ENCODE measurements at regions not wholly inside any gene's neighbourhood (a gene's known extent, or its start where the extent isn't known, plus 50 kb on each side); places are given as distances from the start of the nearest gene placed in this dataset.
A peak's percentile ranks its signal among the peaks of the same experiment; 100 is the strongest.
"Not testable (repeated sequence)": the region's sequence is repeated elsewhere in the genome, so short reads cannot be mapped to it uniquely, and the experiment has no call there.

DNA sequence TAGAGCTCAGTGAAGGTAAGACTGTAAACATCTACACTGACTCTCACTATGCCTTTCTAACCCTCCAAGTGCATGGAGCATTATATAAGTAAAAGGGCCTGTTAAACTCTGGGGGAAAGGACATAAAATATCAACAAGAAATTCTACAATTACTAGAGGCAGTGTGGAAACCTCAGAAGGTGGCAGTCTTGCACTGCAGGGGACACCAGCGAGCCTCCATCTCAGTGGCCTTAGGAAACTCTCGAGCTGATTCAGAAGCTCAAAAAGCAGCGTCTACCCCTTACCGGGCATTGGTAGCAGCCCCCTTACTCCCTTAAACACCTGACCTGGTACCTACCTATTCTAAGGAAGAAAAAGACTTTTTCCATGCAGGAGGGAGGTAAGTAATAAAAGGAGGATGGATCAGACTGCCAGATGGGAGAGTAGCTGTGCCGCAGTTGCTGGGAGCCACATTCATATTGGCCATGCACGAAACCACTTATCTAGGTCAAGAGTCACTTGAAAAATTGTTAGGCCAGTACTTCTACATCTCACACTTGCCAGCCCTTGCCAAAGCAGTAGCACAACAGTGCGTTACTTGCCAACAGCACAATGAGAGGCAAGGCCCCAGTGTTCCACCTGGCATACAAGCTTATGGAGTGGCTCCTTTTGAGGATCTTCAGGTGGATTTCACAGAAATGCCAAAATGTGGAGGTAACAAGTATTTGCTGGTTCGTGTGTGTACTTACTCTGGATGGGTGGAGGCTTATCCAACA lies 258.8 kb upstream of the PRKX start:
- not testable (repeated sequence) for DNase-seq

DNA sequence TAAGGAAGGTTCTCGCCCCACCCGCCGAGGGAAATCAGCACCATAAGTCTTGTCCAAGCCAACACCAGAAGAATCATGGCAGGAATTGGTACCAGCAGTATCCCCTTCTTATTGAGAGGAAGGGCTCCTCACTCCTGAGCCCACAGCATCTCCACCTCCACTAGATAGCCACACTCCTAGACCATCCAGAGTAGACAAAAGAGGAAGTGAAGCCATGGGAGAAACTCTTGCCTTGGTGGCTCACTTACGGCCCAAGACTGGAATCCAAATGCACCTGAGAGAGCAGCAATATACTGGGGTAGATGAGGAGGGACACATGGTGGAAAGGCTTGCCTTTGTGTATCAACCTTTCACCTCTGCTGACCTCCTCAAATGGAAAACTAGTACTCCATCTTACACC lies 255.3 kb upstream of the PRKX start:
- no peak for DNase-seq

DNA sequence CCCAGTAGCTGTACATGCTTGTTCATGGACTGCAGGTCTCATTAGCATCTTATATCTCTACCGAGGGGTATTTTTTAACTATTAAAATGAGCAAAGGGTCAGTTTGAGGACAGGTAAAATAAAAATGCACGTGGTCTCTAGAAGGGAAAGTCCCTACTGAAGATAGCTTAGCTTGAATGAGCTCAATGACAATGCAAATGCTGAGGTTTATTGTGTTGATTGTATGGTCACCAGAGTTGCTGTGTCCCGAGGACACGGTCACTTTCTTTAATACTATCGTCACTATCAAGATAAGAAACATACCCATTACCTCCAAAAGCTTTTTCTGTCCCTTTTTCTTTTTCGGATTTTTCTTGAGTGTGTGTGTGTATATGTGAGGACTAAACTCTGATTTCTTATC lies 250.5 kb upstream of the PRKX start:
- no peak for DNase-seq

DNA sequence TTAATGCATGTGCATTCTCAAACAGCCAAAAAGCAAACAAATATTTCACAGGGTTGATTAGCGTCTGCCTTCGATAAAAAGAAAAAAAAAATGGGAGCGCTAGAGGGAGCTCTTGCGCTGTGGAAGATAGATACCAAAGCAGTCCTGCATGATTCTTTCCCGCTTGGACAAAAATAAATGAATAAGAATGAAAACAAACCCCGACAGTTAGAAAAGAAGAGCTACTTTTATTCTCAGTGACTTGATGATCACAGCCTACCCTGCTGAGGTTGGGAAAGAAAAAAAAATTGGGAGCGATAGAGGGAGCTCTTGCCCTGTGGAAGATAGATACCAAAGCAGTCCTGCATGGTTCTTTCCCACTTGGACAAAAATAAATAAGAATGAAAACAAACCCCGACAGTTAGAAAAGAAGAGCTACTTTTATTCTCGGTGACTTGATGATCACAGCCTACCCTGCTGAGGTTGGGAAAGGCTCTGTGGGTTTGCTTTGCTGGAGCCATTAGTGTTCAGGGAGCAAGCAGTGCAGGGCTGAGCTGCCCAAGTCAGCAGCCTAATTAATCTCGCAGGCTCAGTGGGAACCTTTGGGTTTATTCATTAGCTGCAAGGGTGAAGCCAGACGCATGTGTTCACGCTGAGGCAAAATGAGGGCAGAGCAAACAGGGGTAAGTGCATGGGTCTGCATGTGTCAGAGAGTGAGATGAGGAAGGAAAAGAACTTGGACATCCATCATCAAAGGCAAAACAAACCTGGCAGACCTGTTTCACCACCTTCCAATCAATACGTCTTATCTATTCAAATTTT lies 249.3 kb upstream of the PRKX start:
- peak in 1 of 2 experiments; percentile 3 for DNase-seq

DNA sequence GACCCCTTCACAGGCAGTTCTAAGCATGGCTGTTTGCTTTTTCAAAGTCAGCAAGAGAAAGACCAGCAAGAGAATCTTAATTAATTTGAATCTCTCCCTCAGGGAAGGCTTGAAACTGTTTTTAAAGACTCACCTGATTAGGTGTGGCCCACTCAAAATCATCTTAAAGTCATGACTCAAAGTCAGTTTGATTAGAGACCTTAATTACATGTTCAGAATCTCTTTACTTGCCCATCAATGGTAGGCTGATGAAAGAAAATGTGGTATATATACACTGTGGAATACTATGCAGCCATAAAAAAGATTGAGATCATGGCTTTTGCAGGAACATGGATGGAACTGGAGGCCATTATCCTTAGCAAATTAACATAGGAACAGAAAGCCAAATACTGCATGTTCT lies 247.5 kb upstream of the PRKX start:
- DNase-seq: no peak

DNA sequence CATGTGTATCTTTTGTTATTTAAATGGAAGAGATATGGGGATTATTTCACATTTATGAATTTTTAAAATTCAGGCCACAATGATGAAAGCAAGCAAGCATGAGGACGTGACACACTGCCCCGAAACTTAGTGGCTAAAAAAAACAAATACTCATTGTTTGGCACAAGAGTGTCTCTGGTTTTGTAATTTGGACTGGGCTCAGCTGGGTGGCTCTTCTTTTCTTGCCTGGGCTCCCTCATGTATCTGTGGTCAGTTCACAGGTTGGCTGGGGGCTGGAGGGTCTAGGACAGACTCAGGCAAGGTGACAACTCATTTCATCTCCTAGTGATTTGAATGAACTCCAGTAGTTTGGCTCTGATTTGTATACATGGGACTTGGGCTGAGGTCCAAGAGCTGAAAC lies 238.4 kb upstream of the PRKX start:
- DNase-seq: no peak

DNA sequence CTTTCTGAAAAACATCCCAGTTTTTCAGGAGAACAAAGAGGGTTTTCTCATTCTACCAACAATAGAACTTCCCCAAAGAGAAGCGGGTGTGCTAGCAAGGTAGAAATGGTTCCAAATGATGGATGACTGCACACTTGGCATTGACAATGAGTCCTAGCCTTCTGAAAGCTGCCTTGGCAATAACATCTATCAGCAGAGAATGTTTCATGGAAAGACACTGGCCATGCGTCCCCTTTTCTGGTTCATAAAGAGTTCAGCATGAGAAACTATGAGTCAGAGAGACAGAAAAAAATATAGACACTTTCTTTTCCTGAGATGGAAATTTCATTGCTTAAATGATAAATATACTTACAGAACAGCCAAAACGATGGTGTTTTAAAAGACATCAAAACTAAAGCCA lies 236.9 kb upstream of the PRKX start:
- DNase-seq: no peak

DNA sequence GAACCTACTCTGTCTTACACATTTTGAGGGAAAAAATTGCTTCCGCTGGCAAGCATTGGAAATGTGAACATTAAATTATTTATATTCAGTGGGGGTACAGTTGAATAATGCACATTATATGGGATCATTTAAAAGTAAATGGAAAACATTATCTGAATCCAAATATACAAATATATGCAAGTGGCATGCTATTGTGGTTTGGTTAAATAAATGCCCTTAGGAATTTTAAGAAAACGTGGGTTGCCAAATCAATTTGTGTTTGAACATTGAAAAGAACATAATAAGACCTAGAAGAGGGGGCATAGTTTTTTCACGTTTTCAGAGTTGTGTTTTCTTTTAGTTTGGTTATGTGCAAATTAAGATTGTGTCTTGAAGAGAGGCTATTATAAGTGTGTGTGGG lies 230.5 kb upstream of the PRKX start:
- no peak for DNase-seq

DNA sequence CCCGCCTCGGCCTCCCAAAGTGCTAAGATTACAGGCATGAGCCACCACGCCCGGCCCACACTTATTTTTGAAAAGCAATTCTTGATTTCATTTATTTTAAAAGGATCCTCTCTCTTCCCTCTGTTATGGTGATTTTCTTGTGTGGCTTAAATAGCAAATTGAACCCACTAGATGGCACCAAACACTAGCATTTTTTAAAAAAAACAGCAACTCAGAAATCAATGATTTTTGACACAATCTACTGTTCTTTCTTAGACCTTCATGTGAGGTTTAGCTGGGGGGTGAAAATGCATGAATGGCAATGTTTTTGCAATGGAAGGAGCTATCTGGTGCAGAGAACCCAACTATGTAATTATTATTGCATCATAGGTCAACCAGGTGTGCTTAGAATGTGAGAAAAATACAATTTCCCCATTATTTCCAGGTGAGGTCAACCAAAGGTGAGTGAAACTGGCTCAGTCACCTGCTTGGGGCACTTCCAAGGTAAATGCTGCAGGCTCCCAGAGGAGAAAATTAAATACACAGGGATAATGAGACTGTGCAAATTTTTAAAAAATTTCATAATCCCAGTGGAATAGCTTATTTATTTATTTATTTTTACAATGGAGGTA lies 226.7 kb upstream of the PRKX start:
- DNase-seq: no peak

DNA sequence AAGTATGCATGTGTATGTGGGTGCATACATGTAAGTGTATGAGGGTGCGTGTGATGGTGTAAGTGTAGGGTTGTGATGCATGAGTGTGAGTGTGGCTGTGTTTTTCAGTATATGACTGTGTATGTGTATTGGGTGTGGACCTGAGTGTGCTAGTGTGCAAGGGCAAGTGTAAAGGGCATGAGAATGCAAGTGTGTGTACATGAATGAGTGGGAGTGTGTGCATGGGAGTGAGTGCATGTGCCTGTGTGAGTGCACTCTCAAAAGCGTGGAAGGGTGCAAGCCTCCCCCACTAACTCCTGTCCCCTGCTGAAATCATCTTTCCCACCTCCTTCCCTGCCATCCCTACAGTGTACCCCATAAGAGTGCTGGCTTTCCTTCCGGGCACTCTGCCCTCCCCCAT lies 225.1 kb upstream of the PRKX start:
- DNase-seq: no peak

DNA sequence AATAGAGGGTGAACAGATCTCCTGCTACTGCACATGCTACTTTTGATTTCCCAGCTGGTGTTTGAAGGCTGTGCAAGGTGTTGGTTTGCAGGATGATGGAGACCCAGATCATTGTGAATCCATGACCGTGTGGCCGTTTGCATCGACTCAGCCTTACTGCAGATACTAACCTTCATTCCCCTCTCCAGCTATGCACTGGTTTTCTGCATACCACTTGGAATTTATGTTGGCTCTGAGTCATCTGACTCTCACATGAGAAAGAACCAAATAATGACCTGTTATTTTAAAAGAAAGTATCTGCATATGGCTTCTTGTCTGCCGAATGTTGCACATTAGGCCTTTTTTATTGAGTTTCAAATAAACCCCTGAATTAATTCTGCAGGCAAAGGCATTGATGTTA lies 221.7 kb upstream of the PRKX start:
- DNase-seq: not testable (repeated sequence)

DNA sequence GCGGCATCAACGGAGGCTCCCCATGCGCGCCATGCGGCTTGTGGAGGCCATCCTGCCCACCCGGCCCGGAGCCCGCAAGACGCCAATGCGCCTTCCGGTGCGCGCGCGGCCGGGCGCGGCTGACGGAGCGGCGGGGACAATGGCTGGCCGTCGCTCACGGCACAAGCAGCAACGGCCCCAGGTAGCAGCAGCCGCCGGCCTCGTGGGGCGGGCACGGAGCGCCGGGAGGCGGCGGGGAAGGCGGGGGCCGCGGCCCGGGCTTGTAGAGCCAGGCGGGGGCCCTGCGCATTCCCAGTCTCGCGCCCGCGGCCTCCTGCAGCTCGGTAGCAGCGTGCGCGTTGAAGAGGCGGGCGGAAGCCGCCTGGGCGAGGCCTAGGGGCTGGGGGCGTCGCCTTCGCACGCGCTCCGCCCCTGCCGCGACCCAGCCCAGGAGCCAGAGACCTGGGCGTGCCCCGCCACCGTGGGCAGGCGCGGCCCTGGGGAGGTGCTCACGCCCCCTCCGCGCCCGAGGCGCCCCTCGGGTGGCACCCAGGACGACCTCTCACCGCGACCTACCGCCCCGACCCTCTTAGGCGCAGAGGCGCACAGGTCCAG lies 207.1 kb upstream of the PRKX start:
- DNase-seq: not testable (repeated sequence)

DNA sequence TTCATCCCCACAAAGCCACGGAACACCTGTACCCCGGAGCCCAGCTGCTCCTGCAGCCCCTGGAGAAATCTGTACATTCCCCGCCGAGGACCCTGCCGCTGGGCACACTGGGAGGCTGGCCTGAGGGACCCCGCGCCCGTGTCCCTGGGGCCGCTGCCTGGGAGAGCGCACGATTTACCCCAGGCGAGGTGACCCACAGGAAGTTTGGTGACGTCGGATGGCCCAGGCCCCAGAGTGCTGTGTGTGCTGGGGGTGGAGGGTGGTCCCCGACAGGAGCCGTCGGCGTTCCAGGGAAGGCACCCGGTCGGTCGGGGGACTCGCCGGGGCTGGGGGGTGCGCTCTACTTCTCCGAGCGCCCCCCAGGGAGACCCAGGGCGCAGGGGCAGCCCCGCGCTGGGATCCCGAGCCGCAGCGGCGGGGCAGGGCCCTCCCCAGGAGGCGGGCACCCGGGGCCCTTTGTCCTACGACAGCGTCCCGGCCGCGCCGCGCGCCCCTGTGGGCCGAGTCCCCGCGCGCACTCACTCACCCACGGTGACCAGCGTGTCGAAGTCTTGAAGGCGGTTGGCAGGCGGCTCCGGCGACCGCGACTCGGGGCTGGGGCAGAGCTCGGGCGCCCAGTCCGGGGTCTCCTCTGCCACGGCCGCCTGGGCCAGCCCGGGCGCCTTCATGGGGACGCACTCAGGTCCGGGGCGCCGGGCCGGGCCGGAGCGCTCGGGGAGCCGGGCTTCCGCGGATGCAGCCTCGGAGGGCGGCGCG lies 206.4 kb upstream of the PRKX start:
- DNase-seq: not testable (repeated sequence)

DNA sequence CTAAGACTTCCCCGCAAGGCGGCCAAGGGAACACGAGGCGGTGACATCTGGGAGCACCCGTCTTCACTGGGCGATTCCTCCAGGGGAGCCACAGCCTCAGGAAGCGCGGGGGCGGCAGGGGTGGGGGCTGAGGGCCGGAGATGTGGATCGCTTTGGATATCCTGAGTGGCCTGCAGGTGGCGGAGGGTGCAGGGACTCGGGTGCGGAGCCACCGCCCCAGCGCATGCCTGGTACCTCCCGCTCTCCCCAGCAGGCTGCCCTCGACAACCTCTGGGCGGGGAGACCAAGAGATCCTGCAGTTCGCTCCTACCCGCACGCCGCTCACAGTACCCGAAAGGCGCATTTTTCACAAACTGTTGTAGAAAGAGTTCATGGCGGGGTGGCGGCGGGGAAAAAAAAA lies 201.4 kb upstream of the PRKX start:
- DNase-seq: not testable (repeated sequence)

DNA sequence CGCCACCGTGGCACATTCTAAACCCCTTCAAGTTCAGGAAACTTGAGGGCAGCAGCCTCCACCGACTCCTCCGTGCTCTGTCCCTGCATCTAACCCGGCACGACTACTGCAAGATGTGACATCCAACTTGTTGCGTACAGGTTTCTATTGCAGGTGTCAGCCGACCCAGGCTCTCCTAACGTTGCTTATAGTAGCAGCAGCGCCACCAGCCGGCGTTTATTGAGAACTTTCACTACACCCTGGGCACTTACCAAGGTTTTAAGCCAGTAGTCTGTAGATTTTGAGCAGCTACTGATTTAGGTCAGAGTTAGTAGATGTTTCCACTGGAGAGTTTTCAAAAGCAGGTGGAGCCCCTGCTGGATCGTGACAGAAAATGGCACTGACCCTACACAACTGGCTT lies 200.6 kb upstream of the PRKX start:
- DNase-seq: not testable (repeated sequence)

DNA sequence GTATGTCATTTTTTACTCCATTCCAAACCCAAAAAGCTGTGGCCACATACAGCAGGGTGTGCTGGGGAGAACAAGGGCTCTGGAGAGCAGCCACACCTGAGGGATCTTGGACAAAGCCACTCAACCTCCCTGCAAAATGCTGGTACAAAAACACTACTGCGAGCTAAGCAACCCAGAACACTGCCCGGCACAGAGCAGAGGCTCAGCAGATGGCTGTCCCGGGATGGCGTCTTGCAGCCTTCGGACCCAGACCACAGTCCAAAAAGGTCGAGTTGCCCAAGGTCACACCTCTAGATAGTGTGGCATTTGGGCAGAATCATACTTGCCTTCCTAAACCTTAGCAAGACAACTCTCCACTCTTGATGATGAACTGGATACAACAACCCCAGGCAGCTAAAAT lies 197.6 kb upstream of the PRKX start:
- not testable (repeated sequence) for DNase-seq

DNA sequence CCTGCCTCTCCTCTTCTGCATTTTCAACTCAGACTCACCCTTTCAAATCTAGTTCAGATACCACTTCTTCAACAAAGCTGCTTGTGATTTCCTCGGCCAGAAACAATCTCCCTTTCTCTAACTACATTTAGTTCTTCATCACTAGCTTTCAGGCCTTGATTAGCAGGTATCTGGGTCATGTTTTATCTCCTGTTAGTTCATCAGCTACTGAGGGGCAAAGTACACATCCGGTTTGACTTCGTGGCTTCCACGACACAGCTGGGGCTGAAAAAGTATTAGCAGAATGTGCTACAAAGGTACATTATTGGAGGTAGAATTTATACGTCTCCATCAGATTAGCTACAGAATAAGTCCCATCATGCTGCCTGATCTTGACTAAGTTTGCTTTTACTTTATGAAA lies 197.2 kb upstream of the PRKX start:
- DNase-seq: not testable (repeated sequence)

DNA sequence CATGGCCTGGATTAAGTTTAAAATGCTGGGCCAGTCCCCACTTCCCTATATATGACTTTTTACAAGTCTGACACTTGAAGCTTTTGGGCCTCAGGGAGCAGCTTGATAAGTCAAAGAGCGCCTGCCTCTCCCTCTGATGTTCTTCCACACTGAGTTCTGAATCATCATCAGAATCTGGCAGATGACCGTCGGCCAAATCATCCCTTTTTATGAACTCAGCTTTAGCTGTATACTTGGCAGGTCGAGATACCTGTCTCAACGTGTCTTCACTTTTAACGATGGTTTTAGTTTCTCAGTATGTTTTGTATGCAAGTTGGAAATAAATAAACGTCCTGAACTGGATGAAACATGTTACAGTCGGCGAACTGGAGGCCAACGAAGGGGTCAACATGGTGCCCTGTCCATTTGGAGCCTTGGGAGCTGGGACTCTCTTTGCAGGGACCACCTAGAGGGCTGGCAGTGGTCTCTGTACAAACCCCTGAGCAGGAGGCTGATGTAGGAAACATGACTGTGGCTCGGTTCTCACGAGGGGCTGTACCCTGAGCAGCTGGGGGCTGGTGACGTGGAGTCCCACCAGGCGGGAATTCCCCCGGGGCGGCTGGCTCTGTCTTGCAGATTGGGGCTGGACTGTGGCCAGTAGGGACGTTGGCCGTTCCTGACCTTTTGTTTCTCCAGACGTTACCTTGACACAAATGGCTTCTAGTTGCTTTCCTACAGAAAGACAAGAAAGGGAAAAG lies 192.2 kb upstream of the PRKX start:
- DNase-seq: not testable (repeated sequence)

DNA sequence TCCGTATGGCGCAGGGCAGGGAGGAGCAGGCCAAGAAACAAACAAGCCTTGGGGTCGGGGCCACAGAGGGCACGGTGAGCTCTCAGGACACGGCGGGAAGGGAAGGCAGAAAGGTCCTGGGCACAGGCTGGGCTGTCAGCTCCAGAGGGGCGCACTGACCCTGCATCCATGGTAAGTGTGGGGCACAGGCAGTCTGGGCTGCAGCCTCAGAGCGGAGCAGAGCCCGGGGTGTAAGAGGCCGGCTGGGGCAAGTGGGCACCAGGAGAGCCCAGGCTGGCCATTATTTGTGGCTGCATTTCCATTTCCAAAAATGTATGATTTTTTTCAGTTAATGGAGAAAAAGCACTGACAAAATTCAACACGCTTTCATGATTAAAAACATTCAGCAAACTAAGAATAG lies 188.8 kb upstream of the PRKX start:
- DNase-seq: not testable (repeated sequence)

DNA sequence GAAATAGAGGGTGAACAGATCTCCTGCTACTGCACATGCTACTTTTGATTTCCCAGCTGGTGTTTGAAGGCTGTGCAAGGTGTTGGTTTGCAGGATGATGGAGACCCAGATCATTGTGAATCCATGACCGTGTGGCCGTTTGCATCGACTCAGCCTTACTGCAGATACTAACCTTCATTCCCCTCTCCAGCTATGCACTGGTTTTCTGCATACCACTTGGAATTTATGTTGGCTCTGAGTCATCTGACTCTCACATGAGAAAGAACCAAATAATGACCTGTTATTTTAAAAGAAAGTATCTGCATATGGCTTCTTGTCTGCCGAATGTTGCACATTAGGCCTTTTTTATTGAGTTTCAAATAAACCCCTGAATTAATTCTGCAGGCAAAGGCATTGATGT lies 183.3 kb upstream of the PRKX start:
- not testable (repeated sequence) for DNase-seq

DNA sequence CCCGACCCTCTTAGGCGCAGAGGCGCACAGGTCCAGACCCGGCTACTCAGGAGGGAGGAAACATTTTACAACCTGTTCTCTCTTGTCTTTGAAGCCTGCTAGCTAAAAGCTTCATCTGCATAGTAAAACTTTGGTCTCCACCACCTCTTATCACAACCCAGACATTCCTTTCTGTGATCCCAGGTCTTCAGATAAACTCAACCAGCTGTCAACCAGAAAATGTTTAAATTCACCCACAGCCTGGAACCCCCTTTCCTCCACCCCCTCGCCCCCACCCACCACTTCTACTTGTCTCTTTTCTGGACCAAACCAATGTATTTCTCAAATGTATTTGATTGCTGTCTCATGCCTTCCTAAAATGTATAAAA lies 169.1 kb upstream of the PRKX start:
- not testable (repeated sequence) for DNase-seq
